Caco-2 (cell line): ENCODE measurements at regions not wholly inside any gene's neighbourhood (a gene's known extent, or its start where the extent isn't known, plus 50 kb on each side); places are given as distances from the start of the nearest gene placed in this dataset.

ENCODE experiments used
- BruUV-seq: library from RNA; stranded (reverse); fragments of 400-500 nt; replicated peaks from 2 replicates; lab custom pipeline; 2021; lab: Mats Ljungman, UMichigan
- CTCF ChIA-PET: fragments of 300-600 bp; sonication (Branson Sonifier 250); formaldehyde crosslinking; loops from one replicate; lab custom pipeline; 2022; ENCODE audit warnings: antibody characterized with exemption; lab: Charles Lee
- POLR2A ChIA-PET: fragments of 300-600 bp; sonication (Branson Sonifier 250); formaldehyde crosslinking; loops from one replicate; lab custom pipeline; 2022; ENCODE audit warnings: antibody characterized with exemption; lab: Charles Lee
- DNase-seq, 2 experiments: peaks; one replicate each; pipeline versions ENCODE4 v3.0.0 to v3.0.0-alpha.2; 2020 to 2022
- H3K27me3 ChIP-seq: replicated peaks from 2 replicates; pipeline ENCODE4 v1.6.0; 2011; ENCODE audit warnings: low read length; ENCODE audit not compliant: control insufficient read depth, insufficient read depth
- H3K36me3 ChIP-seq: 2 replicates; pipeline ENCODE4 v1.5.1; 2011; ENCODE audit warnings: low read length; ENCODE audit not compliant: control insufficient read depth, insufficient read depth
- H3K4me1 ChIP-seq: fragments of 250-450 bp; sonication (Bioruptor Pico); 2 replicates; pipeline ENCODE4 v1.5.1; 2020; ENCODE audit warnings: mild to moderate bottlenecking
- H3K4me3 ChIP-seq: 2 replicates; pipeline ENCODE4 v1.5.1; 2011; ENCODE audit warnings: low read depth, mild to moderate bottlenecking, control low read depth, low read length
- H3K9me3 ChIP-seq: fragments of 250-450 bp; sonication (Bioruptor Pico); 2 replicates; pipeline ENCODE4 v1.5.1; 2020; ENCODE audit warnings: mild to moderate bottlenecking, moderate library complexity
- H3K27ac Mint-ChIP-seq: one replicate; pipeline ENCODE4 v1.8.0; 2022; ENCODE audit warnings: mixed read lengths; ENCODE audit not compliant: unreplicated experiment
- H3K27me3 Mint-ChIP-seq: one replicate; pipeline ENCODE4 v1.8.0; 2022; ENCODE audit warnings: mixed read lengths; ENCODE audit not compliant: insufficient read depth, unreplicated experiment
- H3K36me3 Mint-ChIP-seq: one replicate; pipeline ENCODE4 v1.8.0; 2022; ENCODE audit warnings: mild to moderate bottlenecking, mixed read lengths; ENCODE audit not compliant: insufficient read depth, unreplicated experiment
- H3K4me1 Mint-ChIP-seq: one replicate; pipeline ENCODE4 v1.8.0; 2022; ENCODE audit warnings: low read depth, mixed read lengths; ENCODE audit not compliant: unreplicated experiment
- H3K4me3 Mint-ChIP-seq: one replicate; pipeline ENCODE4 v1.8.0; 2022; ENCODE audit warnings: mild to moderate bottlenecking, moderate library complexity, mixed read lengths; ENCODE audit not compliant: unreplicated experiment
- H3K9me3 Mint-ChIP-seq: one replicate; pipeline ENCODE4 v1.8.0; 2022; ENCODE audit warnings: mixed read lengths; ENCODE audit not compliant: unreplicated experiment
- CTCF ChIP-seq, 2 experiments: fragments of 200-600 bp in 1 of 2; IDR thresholded peaks; 1 replicate in 1 of 2; 2 replicates in 1 of 2; pipeline versions ENCODE4 v1.5.1 to v1.8.0; 2011 to 2022; ENCODE audit warnings: antibody characterized with exemption in 1 of 2, control low read depth in 1 of 2, inconsistent platforms in 1 of 2, low read depth in 1 of 2, low read length in 1 of 2, mild to moderate bottlenecking in 1 of 2, moderate library complexity in 1 of 2; ENCODE audit not compliant: insufficient read depth in 1 of 2, severe bottlenecking in 1 of 2, unreplicated experiment in 1 of 2
- intact Hi-C: fragments of 100-400 bp; cut with micrococcal nuclease; formaldehyde crosslinking; loops from one replicate; pipeline ENCODE4 v1.10.0; 2022; ENCODE audit not compliant: unreplicated experiment

- no peak overlapping the region for H3K4me3 Mint-ChIP-seq
- BruUV-seq = no TSS peak
- no peak for TF ChIP-seq CTCF (IDR thresholded peaks at IDR 0.05; ENCODE audit: insufficient read depth in 1 of 2, low read depth in 1 of 2, low read length in 1 of 2, severe bottlenecking in 1 of 2, unreplicated experiment in 1 of 2)
- no peak for DNase-seq
- no peaks in the 10 kb centered on the region for H3K9me3 ChIP-seq
- H3K27me3 Mint-ChIP-seq = no peaks in the 10 kb centered on the region
- intact Hi-C loops = no loop called here
- H3K4me3 ChIP-seq = no peak overlapping the region
- H3K36me3 ChIP-seq = no peaks in the 10 kb centered on the region
- ChIA-PET CTCF (no interaction called here), POLR2A (no interaction called here)
- H3K4me1 ChIP-seq = no peaks in the 10 kb centered on the region; the same call in none of the 2 replicates
- H3K36me3 Mint-ChIP-seq = no peaks in the 10 kb centered on the region
- no peak overlapping the region for H3K27ac Mint-ChIP-seq
- peaks cover 11% of the 10 kb centered on the region for H3K4me1 Mint-ChIP-seq
- no peaks in the 10 kb centered on the region for H3K9me3 Mint-ChIP-seq
- no peaks in the 10 kb centered on the region for H3K27me3 ChIP-seq
These were observed 382.0 kb upstream of the ADARB2 start for GRCh38 chr10:2119316-2119715.

GRCh38 chr10:2118201-2118600 lies 380.9 kb upstream of the ADARB2 start:
- no peak for TF ChIP-seq CTCF (IDR thresholded peaks at IDR 0.05; ENCODE audit: insufficient read depth in 1 of 2, low read depth in 1 of 2, low read length in 1 of 2, severe bottlenecking in 1 of 2, unreplicated experiment in 1 of 2)
- Histone ChIP-seq H3K4me1 (no peaks in the 10 kb centered on the region; the same call in none of the 2 replicates), H3K9me3 (no peaks in the 10 kb centered on the region), H3K36me3 (no peaks in the 10 kb centered on the region), H3K4me3 (no peak overlapping the region), H3K27me3 (no peaks in the 10 kb centered on the region)
- Mint-ChIP-seq H3K36me3 (no peaks in the 10 kb centered on the region), H3K27ac (no peak overlapping the region), H3K27me3 (no peaks in the 10 kb centered on the region), H3K4me3 (no peak overlapping the region), H3K4me1 (peaks cover 11% of the 10 kb centered on the region), H3K9me3 (no peaks in the 10 kb centered on the region)
- no peak for DNase-seq
- CTCF ChIA-PET = no interaction called here
- no TSS peak for BruUV-seq
- POLR2A ChIA-PET = no interaction called here
- intact Hi-C loops = no loop called here

- TF ChIP-seq CTCF (IDR thresholded peaks at IDR 0.05; ENCODE audit: insufficient read depth in 1 of 2, low read depth in 1 of 2, low read length in 1 of 2, severe bottlenecking in 1 of 2, unreplicated experiment in 1 of 2) = no peak
- Histone ChIP-seq H3K4me1 (peaks cover under 1% of the 10 kb centered on the region), H3K27me3 (no peaks in the 10 kb centered on the region), H3K9me3 (no peaks in the 10 kb centered on the region), H3K36me3 (no peaks in the 10 kb centered on the region), H3K4me3 (no peak overlapping the region)
- ChIA-PET POLR2A (no interaction called here), CTCF (no interaction called here)
- no peaks in the 10 kb centered on the region for H3K36me3 Mint-ChIP-seq
- H3K9me3 Mint-ChIP-seq = no peaks in the 10 kb centered on the region
- no peak overlapping the region for H3K4me3 Mint-ChIP-seq
- H3K4me1 Mint-ChIP-seq = peaks cover 11% of the 10 kb centered on the region
- no peak overlapping the region for H3K27ac Mint-ChIP-seq
- intact Hi-C loops = no loop called here
- no TSS peak for BruUV-seq
- DNase-seq = no peak
- no peaks in the 10 kb centered on the region for H3K27me3 Mint-ChIP-seq
These were observed 380.3 kb upstream of the ADARB2 start for GRCh38 chr10:2117641-2118040.
